ENCODE measurements at regions not wholly inside any gene's neighbourhood (a gene's known extent, or its start where the extent isn't known, plus 50 kb on each side); places are given as distances from the start of the nearest gene placed in this dataset.

- Histone ChIP-seq H3K9me3 (no peaks in the 10 kb centered on the region), H3K27ac (no peak overlapping the region), H3K4me3 (no peak overlapping the region), H3K27me3 (no peaks in the 10 kb centered on the region), H3K36me3 (no peaks in the 10 kb centered on the region), H3K4me1 (no peaks in the 10 kb centered on the region)
- intact Hi-C loops (cut with DNase I): no loop called here
- FAIRE-seq (no peak), DNase-seq (no peak), ATAC-seq (no peak)
- no peak for TF ChIP-seq CTCF (IDR thresholded peaks at IDR 0.05)
- WGBS, 2 donors: 23 to 28% methylated on average over 2 of the region's 2 CpGs
These were observed 427.0 kb upstream of the EYS start for GRCh38 chr6:66134021-66134420.

- 62 to 86% methylated on average over 1 of the region's 1 CpG for WGBS, 2 donors
- no peak for ATAC-seq
- no peak for FAIRE-seq
These were observed 421.6 kb upstream of the EYS start for GRCh38 chr6:66128656-66129055.

DNA sequence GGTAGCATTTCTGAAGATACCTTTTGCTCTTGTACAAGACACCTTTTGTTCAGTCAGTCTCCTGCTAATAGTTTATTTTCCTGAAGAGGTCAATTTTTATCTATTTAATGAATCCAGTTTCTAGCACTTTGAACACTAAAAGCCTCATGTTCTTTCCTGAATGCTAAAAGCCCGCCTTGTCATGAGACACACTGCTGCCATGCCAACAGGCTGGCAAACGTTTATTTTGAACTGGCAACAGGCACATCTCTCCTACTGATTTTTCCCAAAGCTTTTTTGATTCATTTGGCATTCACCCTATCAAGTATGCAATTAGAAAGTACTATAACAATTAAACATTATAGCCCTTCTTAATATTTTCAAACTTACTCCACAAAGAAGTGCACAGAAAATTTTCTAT is 421.2 kb upstream of the EYS start:
- Histone ChIP-seq H3K4me1 (no peaks in the 10 kb centered on the region), H3K27ac (no peak overlapping the region), H3K4me3 (no peak overlapping the region), H3K27me3 (no peaks in the 10 kb centered on the region), H3K9me3 (no peaks in the 10 kb centered on the region), H3K36me3 (no peaks in the 10 kb centered on the region)
- DNase-seq (no peak), FAIRE-seq (no peak), ATAC-seq (peak in 2 of 4 donors; percentile 59 to 69)
- no peak for TF ChIP-seq CTCF (IDR thresholded peaks at IDR 0.05)
- intact Hi-C loops (cut with DNase I): no loop called here
- WGBS, 2 donors: 15 to 22% methylated on average over 2 of the region's 2 CpGs

More at GRCh38 chr6:66128656-66129055, 421.6 kb upstream of the EYS start:
- Histone ChIP-seq H3K9me3 (no peaks in the 10 kb centered on the region), H3K36me3 (no peaks in the 10 kb centered on the region), H3K4me3 (no peak overlapping the region), H3K27me3 (no peaks in the 10 kb centered on the region), H3K27ac (no peak overlapping the region), H3K4me1 (no peaks in the 10 kb centered on the region)
- no peak for TF ChIP-seq CTCF (IDR thresholded peaks at IDR 0.05)
- DNase-seq: no peak
- intact Hi-C loops (cut with DNase I): no loop called here

- no peak for DNase-seq
- no peaks in the 10 kb centered on the region for H3K36me3 ChIP-seq
- ATAC-seq: no peak
- no peaks in the 10 kb centered on the region for H3K9me3 ChIP-seq
- no peak for FAIRE-seq
- no peaks in the 10 kb centered on the region for H3K4me1 ChIP-seq
- TF ChIP-seq CTCF (IDR thresholded peaks at IDR 0.05): no peak
- H3K27ac ChIP-seq: no peak overlapping the region
- H3K27me3 ChIP-seq: no peaks in the 10 kb centered on the region
- 62% methylated on average over 5 of the region's 5 CpGs for WGBS, 2 donors
- H3K4me3 ChIP-seq: no peak overlapping the region
- intact Hi-C loops (cut with DNase I): no loop called here
These were observed 420.0 kb upstream of the EYS start for GRCh38 chr6:66127061-66127460.

DNA sequence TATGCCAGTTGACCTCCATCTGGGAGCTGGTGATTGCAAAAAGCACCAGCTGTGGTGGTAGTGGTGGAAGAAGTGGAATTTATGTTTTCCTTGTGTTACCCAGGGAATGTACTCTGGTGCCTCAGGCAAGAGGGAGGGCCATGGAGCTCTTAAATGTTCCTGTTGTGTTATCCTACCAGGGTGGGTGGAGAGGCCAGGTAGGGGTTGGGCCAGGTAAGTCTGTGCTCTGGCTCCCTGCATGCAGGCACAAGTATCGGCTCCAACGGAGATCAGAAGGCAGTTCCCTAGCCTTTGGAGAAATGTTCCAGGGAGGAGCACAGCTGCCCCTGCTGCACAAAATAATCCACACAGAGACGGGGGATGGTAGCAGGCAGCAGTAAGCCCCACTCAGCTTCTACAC is 419.3 kb upstream of the EYS start:
- no peak for ATAC-seq
- Histone ChIP-seq H3K36me3 (no peaks in the 10 kb centered on the region), H3K9me3 (no peaks in the 10 kb centered on the region), H3K27ac (no peak overlapping the region), H3K4me1 (no peaks in the 10 kb centered on the region), H3K4me3 (no peak overlapping the region), H3K27me3 (no peaks in the 10 kb centered on the region)
- peak in 1 of 6 donors; percentile 20 for DNase-seq
- FAIRE-seq: no peak
- TF ChIP-seq CTCF (IDR thresholded peaks at IDR 0.05): no peak
- intact Hi-C loops (cut with DNase I): no loop called here
- WGBS, 2 donors: 55 to 80% methylated on average over 3 of the region's 3 CpGs

Data from pancreas (tissue), 10 donors.